ENCODE measurements at regions not wholly inside any gene's neighbourhood (a gene's known extent, or its start where the extent isn't known, plus 50 kb on each side); places are given as distances from the start of the nearest gene placed in this dataset.

DNA sequence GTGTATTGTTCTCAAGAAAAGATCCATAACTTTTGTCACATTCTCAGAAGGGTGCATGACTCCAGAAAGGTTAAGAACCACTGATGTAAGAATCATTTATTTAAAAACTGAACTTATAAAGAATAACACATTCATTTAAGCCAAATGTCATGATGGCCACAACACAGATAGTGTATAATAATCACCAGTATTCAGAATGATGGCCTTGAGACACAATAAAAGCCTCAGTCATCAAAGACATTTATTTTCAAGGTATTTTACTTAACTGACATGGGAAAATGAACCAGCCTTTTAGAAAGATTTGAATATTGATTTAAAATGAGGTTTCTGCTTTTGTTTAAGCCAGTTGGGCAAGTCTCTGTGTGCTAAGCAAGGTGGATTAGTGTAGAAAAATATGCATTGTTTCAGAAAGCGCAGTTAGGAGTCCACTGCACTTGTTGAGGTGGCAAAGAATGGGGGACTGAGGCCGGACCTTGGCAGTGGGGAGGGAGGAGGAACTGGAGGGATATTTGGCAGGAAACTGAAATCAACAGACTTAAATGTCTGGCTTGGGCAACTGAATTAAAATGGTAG, 371.9 kb upstream of the ESRRG start:
- DNase-seq (ENCODE audit: extremely low read depth, low read depth), result no peak
- TF ChIP-seq, protein P1, sequence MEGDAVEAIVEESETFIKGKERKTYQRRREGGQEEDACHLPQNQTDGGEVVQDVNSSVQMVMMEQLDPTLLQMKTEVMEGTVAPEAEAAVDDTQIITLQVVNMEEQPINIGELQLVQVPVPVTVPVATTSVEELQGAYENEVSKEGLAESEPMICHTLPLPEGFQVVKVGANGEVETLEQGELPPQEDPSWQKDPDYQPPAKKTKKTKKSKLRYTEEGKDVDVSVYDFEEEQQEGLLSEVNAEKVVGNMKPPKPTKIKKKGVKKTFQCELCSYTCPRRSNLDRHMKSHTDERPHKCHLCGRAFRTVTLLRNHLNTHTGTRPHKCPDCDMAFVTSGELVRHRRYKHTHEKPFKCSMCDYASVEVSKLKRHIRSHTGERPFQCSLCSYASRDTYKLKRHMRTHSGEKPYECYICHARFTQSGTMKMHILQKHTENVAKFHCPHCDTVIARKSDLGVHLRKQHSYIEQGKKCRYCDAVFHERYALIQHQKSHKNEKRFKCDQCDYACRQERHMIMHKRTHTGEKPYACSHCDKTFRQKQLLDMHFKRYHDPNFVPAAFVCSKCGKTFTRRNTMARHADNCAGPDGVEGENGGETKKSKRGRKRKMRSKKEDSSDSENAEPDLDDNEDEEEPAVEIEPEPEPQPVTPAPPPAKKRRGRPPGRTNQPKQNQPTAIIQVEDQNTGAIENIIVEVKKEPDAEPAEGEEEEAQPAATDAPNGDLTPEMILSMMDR (IDR thresholded peaks at IDR 0.05; ENCODE audit: low read depth, low read length), result no peak

GRCh38 chr1:217091561-217091960, 368.3 kb upstream of the ESRRG start:
- DNase-seq (ENCODE audit: extremely low read depth, low read depth), result no peak
- TF ChIP-seq, protein P1 (IDR thresholded peaks at IDR 0.05; ENCODE audit: low read depth, low read length), result no peak

DNA sequence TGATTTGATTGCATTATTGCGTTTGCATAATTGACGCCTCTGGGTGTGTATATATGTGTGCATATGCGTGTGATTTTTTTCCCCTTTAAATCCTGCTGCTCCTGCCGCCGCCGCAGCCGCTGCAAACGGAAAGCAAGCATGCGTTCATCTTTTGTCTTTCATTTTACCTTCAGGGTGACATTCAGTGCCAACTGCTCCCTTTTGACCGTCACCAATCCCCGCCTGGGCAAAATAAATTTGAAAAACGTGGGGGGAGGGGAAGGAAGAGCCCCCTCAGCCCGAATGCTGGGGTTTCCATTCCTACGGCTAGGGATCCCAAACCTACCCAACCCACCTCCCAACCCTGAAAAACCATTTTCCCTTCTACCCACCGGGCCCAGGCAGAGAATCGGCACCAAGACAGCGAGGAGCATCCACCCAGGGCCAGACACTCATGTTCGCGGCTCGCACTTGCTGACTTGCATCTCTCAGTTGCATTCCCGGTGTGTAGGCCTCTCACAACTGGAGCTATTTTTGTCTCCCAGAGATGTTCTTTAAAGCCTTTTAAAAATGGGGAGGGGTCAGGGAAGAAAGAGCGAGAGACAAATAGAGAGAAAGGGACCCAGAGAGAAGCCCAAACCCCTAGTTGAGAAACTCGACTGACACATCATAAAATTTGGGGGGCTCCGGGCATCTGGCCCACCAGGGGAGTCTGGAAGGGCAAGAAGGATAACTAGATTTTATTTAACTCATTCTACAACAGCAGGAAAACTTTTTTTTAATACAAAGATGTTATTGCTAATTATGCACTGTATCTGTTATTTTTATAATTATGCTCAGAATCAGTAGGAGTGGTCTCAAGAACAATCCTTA, 367.1 kb upstream of the ESRRG start:
- no peak for DNase-seq (ENCODE audit: extremely low read depth, low read depth)
- TF ChIP-seq, protein P1 (IDR thresholded peaks at IDR 0.05; ENCODE audit: low read depth, low read length), result no peak

DNA sequence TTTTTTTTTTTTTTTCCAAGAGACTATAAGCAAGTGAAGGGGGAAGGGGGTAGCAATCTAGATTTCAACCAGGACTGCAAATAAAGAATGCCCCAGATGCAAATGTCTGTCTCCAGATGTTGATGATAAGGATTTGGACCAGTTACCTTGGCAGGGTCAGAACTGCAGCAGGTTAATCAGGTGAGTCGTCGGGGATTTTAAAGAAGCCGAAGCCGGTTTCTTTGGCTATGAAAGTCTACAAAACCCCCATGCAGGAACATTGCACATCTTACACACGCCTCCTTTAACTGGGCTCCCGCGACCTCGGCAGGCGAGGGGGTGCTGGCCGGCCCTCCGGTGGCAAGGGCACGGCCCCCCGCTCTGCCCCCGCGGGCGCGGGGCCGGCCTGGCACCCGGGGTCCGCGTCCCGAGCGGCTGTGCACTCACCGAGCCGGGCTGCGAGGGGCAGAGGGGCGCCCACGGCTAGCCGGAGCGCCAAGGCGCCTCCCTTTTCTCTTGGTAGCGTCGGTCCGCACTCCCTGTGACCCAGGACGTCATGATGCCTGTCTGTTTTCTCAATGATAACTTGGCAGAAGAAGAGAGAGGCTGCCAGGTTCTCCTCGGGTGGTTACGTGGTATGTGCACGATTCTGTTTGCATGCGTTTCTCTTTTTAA, 366.3 kb upstream of the ESRRG start:
- DNase-seq (ENCODE audit: extremely low read depth, low read depth), result no peak
- TF ChIP-seq, protein P1 (IDR thresholded peaks at IDR 0.05; ENCODE audit: low read depth, low read length), result no peak

DNA sequence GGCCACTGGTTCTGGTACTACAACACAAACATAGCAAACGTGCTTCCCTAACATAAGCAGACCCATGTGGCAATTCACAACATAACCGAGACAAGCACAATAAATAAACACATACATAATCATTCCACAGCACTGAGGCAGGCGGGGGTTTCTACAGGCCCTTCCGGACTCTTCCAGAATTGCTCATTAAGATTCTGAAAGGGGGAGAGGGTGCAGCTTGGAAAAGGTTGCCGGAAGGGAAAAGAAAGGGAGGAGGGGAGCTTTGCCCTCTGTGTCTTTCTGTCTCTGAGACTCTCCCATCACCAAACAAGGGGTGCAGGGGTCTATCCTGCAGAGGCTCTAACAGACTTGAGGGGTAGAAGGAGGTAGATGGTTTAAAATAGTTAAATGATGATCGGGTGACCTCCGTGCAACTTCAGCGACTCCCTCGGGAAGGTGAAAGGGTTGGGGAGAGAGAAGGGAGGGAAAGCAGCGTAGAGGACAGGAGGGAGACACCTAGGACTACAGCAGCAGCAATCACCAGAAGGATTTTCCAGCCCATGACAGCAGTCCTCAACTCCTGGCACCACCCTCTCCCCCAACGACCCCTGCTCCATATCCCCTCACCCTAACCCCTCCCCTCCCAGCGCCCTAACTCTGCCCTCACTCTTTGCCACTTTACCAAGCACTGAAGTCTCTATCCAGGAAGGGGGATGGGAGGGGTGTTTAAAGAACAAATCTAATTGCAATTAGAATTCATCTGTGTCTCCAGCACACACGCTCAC, 365.5 kb upstream of the ESRRG start:
- DNase-seq (ENCODE audit: extremely low read depth, low read depth), result peak; percentile 5
- TF ChIP-seq, protein P1 (IDR thresholded peaks at IDR 0.05; ENCODE audit: low read depth, low read length), result no peak

GRCh38 chr1:217088011-217088410, 364.8 kb upstream of the ESRRG start:
- DNase-seq (ENCODE audit: extremely low read depth, low read depth), result no peak
- TF ChIP-seq, protein P1 (IDR thresholded peaks at IDR 0.05; ENCODE audit: low read depth, low read length), result no peak
